ENCODE measurements at regions not wholly inside any gene's neighbourhood (a gene's known extent, or its start where the extent isn't known, plus 50 kb on each side); places are given as distances from the start of the nearest gene placed in this dataset.
"Not testable (repeated sequence)": the region's sequence is repeated elsewhere in the genome, so short reads cannot be mapped to it uniquely, and the experiment has no call there.

DNA sequence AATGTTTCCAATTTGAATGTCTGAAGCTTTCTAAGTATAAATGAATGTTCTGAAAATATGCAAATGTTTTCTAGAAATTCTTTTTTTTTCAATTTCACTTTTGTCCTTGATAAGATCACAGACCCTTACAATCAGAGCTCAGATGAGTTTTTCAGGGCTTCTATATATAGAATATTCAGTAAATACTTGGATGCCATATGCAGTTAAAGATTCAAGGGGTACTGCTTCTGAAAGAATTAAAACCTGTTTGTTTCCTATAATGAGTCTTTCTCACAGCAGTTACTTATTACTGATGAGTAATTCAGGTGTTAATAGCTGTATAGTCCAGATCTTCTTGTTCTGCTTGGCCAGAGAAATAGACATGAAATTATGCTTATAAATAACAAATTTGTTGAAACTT, 812.6 kb downstream of the ZPLD1 start:
- no peaks in the 10 kb centered on the region for H3K27me3 ChIP-seq (ENCODE audit: insufficient read depth, poor library complexity, severe bottlenecking)
- no peak overlapping the region for H3K27ac ChIP-seq (replicated peaks)
- H3K4me3 ChIP-seq (replicated peaks; ENCODE audit: insufficient read depth, low read length), result no peak overlapping the region
- no peak for TF ChIP-seq GABPA (IDR thresholded peaks at IDR 0.05; ENCODE audit: low read depth)
- TF ChIP-seq REST (IDR thresholded peaks at IDR 0.05; ENCODE audit: insufficient replicate concordance, low read depth), result no peak
- no peak for TF ChIP-seq SPI1 (IDR thresholded peaks at IDR 0.05; ENCODE audit: borderline replicate concordance, low read depth)
- no peak for TF ChIP-seq CTCF (IDR thresholded peaks at IDR 0.05; ENCODE audit: insufficient read depth, low read length)
- no peak for TF ChIP-seq POLR2AphosphoS5 (IDR thresholded peaks at IDR 0.05; ENCODE audit: low read depth)
- DNase-seq (ENCODE audit: low read depth in 1 of 2, low spot score in 1 of 2), result no peak

- not testable (repeated sequence) for DNase-seq (ENCODE audit: low read depth in 1 of 2, low spot score in 1 of 2); H3K27me3 ChIP-seq (ENCODE audit: insufficient read depth, poor library complexity, severe bottlenecking); H3K27ac ChIP-seq (replicated peaks); H3K4me3 ChIP-seq (replicated peaks; ENCODE audit: insufficient read depth, low read length)
These were observed 820.0 kb downstream of the ZPLD1 start for GRCh38 chr3:103254827-103255226.

- TF ChIP-seq SPI1 (IDR thresholded peaks at IDR 0.05; ENCODE audit: borderline replicate concordance, low read depth) (no peak), POLR2AphosphoS5 (IDR thresholded peaks at IDR 0.05; ENCODE audit: low read depth) (no peak), CTCF (IDR thresholded peaks at IDR 0.05; ENCODE audit: insufficient read depth, low read length) (no peak), REST (IDR thresholded peaks at IDR 0.05; ENCODE audit: insufficient replicate concordance, low read depth) (no peak), GABPA (IDR thresholded peaks at IDR 0.05; ENCODE audit: low read depth) (no peak)
- Histone ChIP-seq H3K27me3 (ENCODE audit: insufficient read depth, poor library complexity, severe bottlenecking) (no peaks in the 10 kb centered on the region), H3K4me3 (replicated peaks; ENCODE audit: insufficient read depth, low read length) (no peak overlapping the region), H3K27ac (replicated peaks) (no peak overlapping the region)
- no peak for DNase-seq (ENCODE audit: low read depth in 1 of 2, low spot score in 1 of 2)
These were observed 834.5 kb downstream of the ZPLD1 start for GRCh38 chr3:103269287-103269686.

GRCh38 chr3:103271575-103271974, 836.8 kb downstream of the ZPLD1 start:
- Histone ChIP-seq H3K27ac (replicated peaks) (no peak overlapping the region), H3K27me3 (ENCODE audit: insufficient read depth, poor library complexity, severe bottlenecking) (no peaks in the 10 kb centered on the region), H3K4me3 (replicated peaks; ENCODE audit: insufficient read depth, low read length) (no peak overlapping the region)
- DNase-seq (ENCODE audit: low read depth in 1 of 2, low spot score in 1 of 2), result no peak
- TF ChIP-seq GABPA (IDR thresholded peaks at IDR 0.05; ENCODE audit: low read depth), result no peak
- TF ChIP-seq SPI1 (IDR thresholded peaks at IDR 0.05; ENCODE audit: borderline replicate concordance, low read depth), result no peak
- TF ChIP-seq CTCF (IDR thresholded peaks at IDR 0.05; ENCODE audit: insufficient read depth, low read length), result no peak
- no peak for TF ChIP-seq REST (IDR thresholded peaks at IDR 0.05; ENCODE audit: insufficient replicate concordance, low read depth)
- no peak for TF ChIP-seq POLR2AphosphoS5 (IDR thresholded peaks at IDR 0.05; ENCODE audit: low read depth)

All from HL-60 (cell line).